ENCODE measurements at regions not wholly inside any gene's neighbourhood (a gene's known extent, or its start where the extent isn't known, plus 50 kb on each side); places are given as distances from the start of the nearest gene placed in this dataset.

DNA sequence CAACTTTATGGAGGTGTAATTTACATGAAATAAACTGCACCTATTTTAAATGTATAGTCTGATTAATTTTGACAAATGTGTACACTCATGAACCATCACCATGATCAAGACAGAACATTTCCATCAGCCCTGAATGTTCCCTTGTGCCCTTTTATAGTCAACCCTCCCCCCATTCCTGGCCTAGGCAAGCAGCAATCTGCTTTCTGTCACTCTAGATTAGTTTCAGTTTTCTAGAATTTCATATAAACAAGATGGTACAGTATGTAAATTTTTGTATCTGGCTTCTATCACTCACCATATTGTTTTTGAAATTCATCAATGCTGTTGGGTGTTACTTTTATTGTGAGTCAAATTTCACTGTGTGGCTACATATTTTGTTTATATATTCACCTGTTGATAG, 234.2 kb upstream of the RPS6KA3 start:
- POLR2A ChIA-PET = no interaction called here
- TF ChIP-seq ZFP3 (tag by site-specific recombination; IDR thresholded peaks at IDR 0.05; ENCODE audit: low read depth) = no peak
- peak; percentile 41; the same call in 1 of the 2 replicates for TF ChIP-seq SCRT2 (tag by site-specific recombination; IDR thresholded peaks at IDR 0.05)
- CTCF ChIA-PET = interaction anchor here (0.7 kb wide), 1 partner anchor 1636 kb away, joined by 3 read pairs; no protein-coding TSS in a partner anchor

DNA sequence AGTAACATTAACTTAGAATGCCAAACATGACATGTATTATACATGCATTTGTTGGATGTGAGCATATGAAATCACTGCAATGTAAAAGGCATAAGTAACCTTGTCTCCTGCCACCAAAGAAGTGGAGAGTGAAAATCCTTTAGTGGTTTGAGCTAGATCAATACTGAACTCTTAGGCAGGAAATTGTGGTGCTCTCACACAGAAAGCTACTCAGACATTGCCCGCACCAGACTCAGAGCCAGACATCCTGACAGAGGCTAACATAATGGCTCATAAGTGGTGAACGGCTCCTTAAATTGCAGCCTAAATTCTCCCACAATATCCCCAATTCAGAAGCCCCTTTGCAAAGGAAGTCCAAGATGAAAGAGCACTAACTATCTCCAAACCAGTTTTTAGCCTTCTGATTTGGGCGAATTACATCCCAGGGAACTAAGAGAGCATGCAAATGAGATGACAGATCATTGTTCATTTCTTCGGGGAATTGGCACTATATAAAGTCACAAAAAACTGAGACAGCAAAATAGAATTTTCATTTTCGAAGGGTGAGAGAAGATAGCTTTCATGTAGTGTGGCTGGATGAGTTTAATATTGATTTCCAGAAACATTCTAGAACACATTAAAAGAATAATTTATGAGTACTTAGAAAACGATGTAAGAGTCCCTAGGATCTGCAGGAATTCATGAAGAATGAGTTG, 233.6 kb upstream of the RPS6KA3 start:
- POLR2A ChIA-PET = no interaction called here
- no peak overlapping the region for H3K4me3 ChIP-seq (ENCODE audit: low read depth, low read length)
- no peaks in the 10 kb centered on the region for H3K36me3 ChIP-seq (ENCODE audit: control insufficient read depth in 2 of 2, insufficient read depth in 1 of 2, low read length in 2 of 2)
- no peak overlapping the region for H3K27ac ChIP-seq (ENCODE audit: extremely low read depth, low read depth, low read length)
- no peak for TF ChIP-seq ZNF214 (tag by site-specific recombination; IDR thresholded peaks at IDR 0.05; ENCODE audit: borderline replicate concordance)
- TF ChIP-seq, protein P1, sequence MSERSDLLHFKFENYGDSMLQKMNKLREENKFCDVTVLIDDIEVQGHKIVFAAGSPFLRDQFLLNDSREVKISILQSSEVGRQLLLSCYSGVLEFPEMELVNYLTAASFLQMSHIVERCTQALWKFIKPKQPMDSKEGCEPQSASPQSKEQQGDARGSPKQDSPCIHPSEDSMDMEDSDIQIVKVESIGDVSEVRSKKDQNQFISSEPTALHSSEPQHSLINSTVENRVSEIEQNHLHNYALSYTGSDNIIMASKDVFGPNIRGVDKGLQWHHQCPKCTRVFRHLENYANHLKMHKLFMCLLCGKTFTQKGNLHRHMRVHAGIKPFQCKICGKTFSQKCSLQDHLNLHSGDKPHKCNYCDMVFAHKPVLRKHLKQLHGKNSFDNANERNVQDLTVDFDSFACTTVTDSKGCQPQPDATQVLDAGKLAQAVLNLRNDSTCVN (tag by site-specific recombination; optimal IDR thresholded peaks at IDR 0.05) = no peak
- no peak for TF ChIP-seq ZNF416 (tag by site-specific recombination; IDR thresholded peaks at IDR 0.05)
- no peak for TF ChIP-seq ZNF174 (tag by site-specific recombination; IDR thresholded peaks at IDR 0.05)
- no peak for TF ChIP-seq KLF10 (tag by site-specific recombination; IDR thresholded peaks at IDR 0.05)
- no peak for TF ChIP-seq ZNF426 (tag by site-specific recombination; IDR thresholded peaks at IDR 0.05)
- no peak for TF ChIP-seq ZNF529 (tag by site-specific recombination; IDR thresholded peaks at IDR 0.05; ENCODE audit: insufficient replicate concordance)
- no peak for TF ChIP-seq ZNF133 (tag by site-specific recombination; IDR thresholded peaks at IDR 0.05)
- TF ChIP-seq, protein P2, sequence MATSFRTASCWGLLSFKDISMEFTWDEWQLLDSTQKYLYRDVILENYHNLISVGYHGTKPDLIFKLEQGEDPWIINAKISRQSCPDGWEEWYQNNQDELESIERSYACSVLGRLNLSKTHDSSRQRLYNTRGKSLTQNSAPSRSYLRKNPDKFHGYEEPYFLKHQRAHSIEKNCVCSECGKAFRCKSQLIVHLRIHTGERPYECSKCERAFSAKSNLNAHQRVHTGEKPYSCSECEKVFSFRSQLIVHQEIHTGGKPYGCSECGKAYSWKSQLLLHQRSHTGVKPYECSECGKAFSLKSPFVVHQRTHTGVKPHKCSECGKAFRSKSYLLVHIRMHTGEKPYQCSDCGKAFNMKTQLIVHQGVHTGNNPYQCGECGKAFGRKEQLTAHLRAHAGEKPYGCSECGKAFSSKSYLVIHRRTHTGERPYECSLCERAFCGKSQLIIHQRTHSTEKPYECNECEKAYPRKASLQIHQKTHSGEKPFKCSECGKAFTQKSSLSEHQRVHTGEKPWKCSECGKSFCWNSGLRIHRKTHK (tag by site-specific recombination; IDR thresholded peaks at IDR 0.05) = no peak
- TF ChIP-seq, protein P3, sequence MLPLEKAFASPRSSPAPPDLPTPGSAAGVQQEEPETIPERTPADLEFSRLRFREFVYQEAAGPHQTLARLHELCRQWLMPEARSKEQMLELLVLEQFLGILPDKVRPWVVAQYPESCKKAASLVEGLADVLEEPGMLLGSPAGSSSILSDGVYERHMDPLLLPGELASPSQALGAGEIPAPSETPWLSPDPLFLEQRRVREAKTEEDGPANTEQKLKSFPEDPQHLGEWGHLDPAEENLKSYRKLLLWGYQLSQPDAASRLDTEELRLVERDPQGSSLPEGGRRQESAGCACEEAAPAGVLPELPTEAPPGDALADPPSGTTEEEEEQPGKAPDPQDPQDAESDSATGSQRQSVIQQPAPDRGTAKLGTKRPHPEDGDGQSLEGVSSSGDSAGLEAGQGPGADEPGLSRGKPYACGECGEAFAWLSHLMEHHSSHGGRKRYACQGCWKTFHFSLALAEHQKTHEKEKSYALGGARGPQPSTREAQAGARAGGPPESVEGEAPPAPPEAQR (tag by site-specific recombination; IDR thresholded peaks at IDR 0.05) = no peak
- TF ChIP-seq ZXDB (tag by site-specific recombination; IDR thresholded peaks at IDR 0.05) = no peak
- no peak for TF ChIP-seq KLF9 (tag by site-specific recombination; IDR thresholded peaks at IDR 0.05; ENCODE audit: low read depth)
- TF ChIP-seq, protein P4, sequence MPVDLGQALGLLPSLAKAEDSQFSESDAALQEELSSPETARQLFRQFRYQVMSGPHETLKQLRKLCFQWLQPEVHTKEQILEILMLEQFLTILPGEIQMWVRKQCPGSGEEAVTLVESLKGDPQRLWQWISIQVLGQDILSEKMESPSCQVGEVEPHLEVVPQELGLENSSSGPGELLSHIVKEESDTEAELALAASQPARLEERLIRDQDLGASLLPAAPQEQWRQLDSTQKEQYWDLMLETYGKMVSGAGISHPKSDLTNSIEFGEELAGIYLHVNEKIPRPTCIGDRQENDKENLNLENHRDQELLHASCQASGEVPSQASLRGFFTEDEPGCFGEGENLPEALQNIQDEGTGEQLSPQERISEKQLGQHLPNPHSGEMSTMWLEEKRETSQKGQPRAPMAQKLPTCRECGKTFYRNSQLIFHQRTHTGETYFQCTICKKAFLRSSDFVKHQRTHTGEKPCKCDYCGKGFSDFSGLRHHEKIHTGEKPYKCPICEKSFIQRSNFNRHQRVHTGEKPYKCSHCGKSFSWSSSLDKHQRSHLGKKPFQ (tag by site-specific recombination; IDR thresholded peaks at IDR 0.05) = no peak
- no peak for TF ChIP-seq REPIN1 (tag by site-specific recombination; IDR thresholded peaks at IDR 0.05; ENCODE audit: low read depth)
- TF ChIP-seq ZNF274 (IDR thresholded peaks at IDR 0.05; ENCODE audit: low read length) = no peak
- no peak for TF ChIP-seq ZNF274 (tag by site-specific recombination; IDR thresholded peaks at IDR 0.05; ENCODE audit: borderline replicate concordance)
- CTCF ChIA-PET = interaction anchor here (0.6 to 1.3 kb wide), 4 partner anchors 10 to 1636 kb away, joined by 3 to 4 read pairs (median 3); no protein-coding TSS in a partner anchor
- H3K9me3 ChIP-seq (ENCODE audit: control insufficient read depth, insufficient read depth, low read depth, low read length) = no peaks in the 10 kb centered on the region; the same call in 1 of the 2 replicates
- H3K4me1 ChIP-seq (ENCODE audit: control insufficient read depth, insufficient read depth, low read length) = no peaks in the 10 kb centered on the region; the same call in 1 of the 2 replicates

More for the DNA sequence above, 234.2 kb upstream of the RPS6KA3 start:
- Histone ChIP-seq H3K9me3 (ENCODE audit: control insufficient read depth, insufficient read depth, low read depth, low read length) (no peaks in the 10 kb centered on the region; the same call in 1 of the 2 replicates), H3K27ac (ENCODE audit: extremely low read depth, low read depth, low read length) (no peak overlapping the region), H3K4me1 (ENCODE audit: control insufficient read depth, insufficient read depth, low read length) (no peaks in the 10 kb centered on the region; the same call in 1 of the 2 replicates), H3K36me3 (ENCODE audit: control insufficient read depth in 2 of 2, insufficient read depth in 1 of 2, low read length in 2 of 2) (no peaks in the 10 kb centered on the region), H3K4me3 (ENCODE audit: low read depth, low read length) (no peak overlapping the region)
